ENCODE measurements at regions not wholly inside any gene's neighbourhood (a gene's known extent, or its start where the extent isn't known, plus 50 kb on each side); places are given as distances from the start of the nearest gene placed in this dataset.

GRCh38 chr2:139123795-139124194 is 343.6 kb upstream of the NXPH2 start:
- FAIRE-seq = no peak

GRCh38 chr2:139122711-139123158 is 342.5 kb upstream of the NXPH2 start:
- no peak for FAIRE-seq

DNA sequence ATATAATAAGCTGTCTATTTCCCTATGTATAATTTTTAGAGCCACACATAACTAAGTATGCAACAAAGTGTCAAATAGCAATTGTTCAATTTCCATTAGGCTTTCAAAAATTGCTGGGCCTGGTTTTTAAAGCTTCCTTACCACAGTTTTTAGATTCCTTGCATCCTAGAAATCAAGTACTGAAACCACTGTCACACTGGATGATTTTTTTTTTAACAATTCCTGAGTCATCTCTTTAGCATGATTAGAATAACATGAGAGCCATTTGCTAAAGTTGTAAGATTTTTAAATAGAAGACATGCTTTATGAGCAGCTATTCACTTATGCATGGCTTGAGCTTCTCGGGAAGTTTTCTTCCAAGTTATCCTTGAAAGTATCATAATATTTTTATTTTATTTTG is 319.5 kb upstream of the NXPH2 start:
- no peak for FAIRE-seq

DNA sequence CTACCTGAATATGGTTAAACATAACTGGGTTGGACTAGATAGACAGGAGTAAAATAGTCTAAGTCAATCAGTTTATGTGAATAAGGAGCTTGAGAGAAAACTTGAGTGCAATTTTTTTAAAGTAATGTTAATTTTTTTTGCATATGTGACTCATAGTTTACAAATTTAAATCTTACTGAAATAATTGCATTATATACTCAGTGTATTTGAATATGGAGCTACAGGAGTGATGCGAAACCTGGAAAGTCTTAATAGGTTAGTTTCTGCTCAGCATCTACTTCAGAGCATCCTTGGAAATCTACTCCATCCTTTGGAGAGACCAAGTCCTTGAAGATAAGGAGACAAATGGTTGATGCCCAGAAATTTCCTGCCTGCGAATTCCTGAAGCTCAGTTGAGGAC is 318.8 kb upstream of the NXPH2 start:
- FAIRE-seq = no peak

- FAIRE-seq = no peak
These were observed 302.9 kb upstream of the NXPH2 start for GRCh38 chr2:139083121-139083520.

- no peak for FAIRE-seq
These were observed 300.1 kb upstream of the NXPH2 start for GRCh38 chr2:139080244-139080643.

- FAIRE-seq = no peak
These were observed 299.1 kb upstream of the NXPH2 start for GRCh38 chr2:139079311-139079710.

DNA sequence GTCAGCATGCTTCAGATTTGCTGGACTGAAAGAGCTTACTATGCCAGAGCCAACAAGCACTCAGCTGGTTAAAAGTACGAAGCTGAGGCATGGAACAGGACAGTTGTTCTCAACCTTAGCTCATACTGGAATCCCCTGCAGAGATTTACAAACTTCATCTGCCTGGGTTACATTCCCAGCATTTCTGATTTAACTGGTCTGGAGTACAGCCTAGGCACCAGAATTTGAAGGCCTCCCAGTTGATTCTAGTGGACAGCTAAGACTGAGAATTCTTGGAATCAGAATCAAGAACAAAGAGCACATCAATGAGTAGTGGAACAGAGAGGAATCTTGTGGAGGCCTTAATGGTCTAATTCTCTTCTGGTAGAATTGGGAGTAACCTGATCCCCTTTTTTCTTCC is 298.2 kb upstream of the NXPH2 start:
- no peak for FAIRE-seq

GRCh38 chr2:139077099-139077737 is 297.0 kb upstream of the NXPH2 start:
- no peak for FAIRE-seq

- FAIRE-seq = no peak
These were observed 287.7 kb upstream of the NXPH2 start for GRCh38 chr2:139067874-139068273.

DNA sequence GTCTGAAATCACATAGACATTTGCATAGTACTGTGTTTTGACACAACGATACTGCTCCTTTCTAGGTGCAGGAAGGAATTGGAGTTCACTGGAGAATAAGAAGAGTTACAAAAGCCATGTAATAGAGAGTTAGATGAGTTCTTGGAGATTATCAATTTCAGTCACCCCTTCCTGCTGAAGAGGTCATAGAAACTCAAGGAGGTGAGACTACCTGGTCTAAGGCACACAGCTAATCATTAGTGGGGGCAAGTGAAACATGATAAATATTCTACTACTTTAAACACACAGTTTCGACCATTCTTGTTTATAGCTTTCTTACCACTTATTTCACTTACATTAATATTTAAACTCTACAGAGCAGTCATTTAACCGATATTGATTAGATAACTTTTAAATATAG is 286.9 kb upstream of the NXPH2 start:
- no peak for FAIRE-seq

DNA sequence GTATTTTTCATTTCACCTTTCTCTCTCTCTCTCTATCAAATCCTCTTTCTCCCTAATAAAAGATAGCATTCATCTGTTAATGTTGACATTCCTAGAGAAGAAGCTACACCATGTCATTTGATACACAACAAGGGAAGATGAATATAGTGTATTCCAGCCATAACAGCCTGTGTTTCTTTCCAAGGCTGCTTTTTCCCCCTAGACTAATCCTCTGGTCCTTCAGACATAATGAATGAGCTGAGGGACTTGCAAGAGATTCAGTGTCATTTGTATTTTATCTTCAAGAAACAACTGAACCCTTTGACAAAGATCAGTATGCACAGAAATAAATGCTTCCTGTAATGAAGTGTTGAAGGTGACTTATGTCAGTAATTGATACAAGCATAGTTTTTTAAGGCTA is 284.0 kb upstream of the NXPH2 start:
- no peak for FAIRE-seq

DNA sequence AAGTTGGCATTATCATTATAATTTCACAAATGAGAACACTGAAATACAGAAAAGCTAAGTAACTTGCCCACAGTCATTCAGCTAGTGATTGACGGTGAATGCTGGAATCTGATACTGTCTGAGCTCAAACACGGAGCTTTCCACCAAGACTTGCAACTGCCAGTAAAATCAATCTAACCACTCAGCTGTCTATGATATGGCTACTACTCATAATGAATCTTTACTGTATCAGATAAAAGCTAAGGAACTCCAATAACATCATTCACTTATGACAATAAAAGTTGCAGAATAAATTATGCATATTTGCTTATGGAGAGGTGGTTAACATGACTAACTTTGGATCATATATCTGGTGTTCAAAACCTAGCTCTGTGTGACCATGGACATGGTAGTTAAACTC is 279.4 kb upstream of the NXPH2 start:
- FAIRE-seq = no peak

GRCh38 chr2:139055202-139055601 is 275.0 kb upstream of the NXPH2 start:
- FAIRE-seq = no peak

GRCh38 chr2:139048017-139048416 is 267.8 kb upstream of the NXPH2 start:
- FAIRE-seq = no peak

- no peak for FAIRE-seq
These were observed 265.3 kb upstream of the NXPH2 start for GRCh38 chr2:139045524-139045923.

- FAIRE-seq = no peak
These were observed 253.9 kb upstream of the NXPH2 start for GRCh38 chr2:139034064-139034463.

DNA sequence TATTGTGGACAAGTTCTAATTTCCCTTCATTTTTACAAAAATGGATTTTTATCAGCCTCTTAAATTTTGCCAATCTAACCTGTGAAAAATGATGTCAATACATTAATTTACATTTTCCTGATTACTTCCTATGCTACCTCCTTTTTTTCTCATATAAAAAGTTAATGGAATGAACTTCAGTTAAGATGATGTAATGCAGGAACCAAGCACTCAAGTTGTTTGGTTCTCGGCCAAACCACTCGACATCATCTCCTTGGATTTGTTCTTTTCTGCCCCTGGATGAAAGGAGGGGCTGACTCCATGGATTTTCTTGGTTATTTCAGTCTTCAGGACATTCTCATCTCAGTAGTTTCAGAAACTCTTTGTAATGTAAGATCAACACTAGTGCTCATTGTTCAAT is 253.1 kb upstream of the NXPH2 start:
- FAIRE-seq = no peak

- no peak for FAIRE-seq
These were observed 251.5 kb upstream of the NXPH2 start for GRCh38 chr2:139031722-139032121.

- no peak for FAIRE-seq
These were observed 240.1 kb upstream of the NXPH2 start for GRCh38 chr2:139020287-139020686.

- FAIRE-seq = no peak
These were observed 238.1 kb upstream of the NXPH2 start for GRCh38 chr2:139018252-139018651.

GRCh38 chr2:139007130-139007529 is 226.9 kb upstream of the NXPH2 start:
- no peak for FAIRE-seq

GRCh38 chr2:139000131-139000785 is 220.1 kb upstream of the NXPH2 start:
- FAIRE-seq = no peak

DNA sequence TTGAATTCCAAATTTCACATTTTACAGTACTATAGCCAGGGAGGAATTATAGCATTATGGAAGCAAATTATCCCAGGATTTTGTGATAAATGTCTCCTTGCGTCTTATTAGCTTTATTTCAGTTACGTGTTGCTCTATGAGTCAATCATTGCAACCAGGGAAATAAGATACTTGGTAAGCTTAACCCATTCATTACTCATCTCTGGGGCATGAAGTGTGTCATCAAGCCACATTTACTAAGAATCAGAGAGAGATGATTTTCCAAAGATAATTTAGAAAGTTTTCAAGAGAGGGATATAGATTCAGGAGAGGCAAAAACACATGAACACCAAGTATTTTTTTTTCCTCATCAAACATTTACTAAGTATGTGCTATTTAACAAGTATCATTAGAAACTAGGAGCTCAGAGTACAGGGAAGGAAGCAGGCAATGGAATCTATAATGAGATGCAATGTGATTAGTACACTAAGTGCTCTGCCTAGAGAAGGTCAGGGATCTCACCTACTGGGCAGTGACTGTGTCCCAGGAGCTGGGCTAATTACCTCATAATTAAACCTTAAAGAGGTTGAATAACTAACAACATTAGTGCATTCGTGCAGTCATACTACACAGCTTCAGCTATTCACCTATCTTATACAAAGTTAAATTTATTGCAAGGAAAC is 217.8 kb upstream of the NXPH2 start:
- no peak for FAIRE-seq
